ENCODE measurements at regions not wholly inside any gene's neighbourhood (a gene's known extent, or its start where the extent isn't known, plus 50 kb on each side); places are given as distances from the start of the nearest gene placed in this dataset.

DNA sequence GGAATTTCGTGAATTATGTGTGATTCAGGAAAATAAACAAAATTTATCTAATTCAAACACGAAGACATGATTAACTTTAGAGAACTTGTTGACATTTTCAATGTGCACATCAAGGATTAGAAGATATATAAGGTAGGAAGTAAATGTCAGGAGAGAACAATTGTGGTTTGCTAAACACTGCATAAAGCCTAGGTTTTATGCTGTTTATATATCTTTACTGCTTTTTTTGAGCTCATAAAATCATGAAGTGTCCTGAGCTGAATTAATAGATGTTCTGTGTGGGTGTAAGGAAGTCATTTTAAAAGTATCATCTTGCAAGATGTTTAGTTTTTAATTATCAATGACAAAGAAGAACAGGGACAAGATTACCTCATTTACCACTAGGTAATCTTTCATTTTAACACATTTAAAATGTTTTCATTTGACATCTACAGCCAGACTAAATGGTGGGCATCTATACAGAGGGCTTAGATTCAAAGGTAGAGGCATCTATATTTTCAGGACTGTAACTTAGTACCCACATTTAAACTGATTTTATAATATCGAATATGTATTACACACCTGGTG, 382.8 kb downstream of the ADAMTS20 start:
- DNase-seq: no peak

DNA sequence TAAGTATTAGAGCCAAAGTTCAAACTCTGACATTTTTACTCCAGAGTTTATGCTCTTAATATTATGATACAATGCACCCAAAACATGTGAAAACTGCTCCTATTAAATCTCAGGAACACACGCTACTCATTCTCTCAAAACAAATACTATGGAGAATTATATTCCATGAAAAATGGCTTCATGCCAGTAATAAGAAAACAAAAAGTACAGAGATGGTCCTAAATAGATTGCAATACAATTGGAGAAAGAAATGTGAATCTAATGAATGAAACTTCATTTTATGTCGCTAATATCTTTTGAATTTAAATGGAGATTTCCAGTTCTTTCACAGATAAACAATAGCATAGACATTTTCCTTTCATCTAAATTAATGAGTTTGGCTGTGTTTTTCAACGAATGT, 384.3 kb downstream of the ADAMTS20 start:
- DNase-seq: no peak

DNA sequence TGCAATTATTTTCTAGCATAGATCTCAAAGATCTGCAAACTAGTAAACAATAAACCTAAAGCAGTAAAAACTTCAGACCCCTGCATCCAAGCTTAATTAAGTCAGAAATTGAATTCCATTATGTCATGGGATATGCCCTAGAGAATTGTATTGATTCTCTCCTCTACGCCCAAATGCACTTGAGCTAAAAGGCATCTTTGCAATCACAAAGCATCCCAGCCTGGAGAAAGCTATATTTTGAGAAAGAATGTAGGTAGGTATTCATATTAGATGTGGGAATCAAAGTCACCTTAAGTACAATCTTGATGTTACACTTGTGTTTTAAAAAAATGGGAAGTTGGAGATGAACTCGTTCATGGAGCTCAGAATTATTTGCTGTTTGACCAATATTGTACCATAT, 386.7 kb downstream of the ADAMTS20 start:
- no peak for DNase-seq

DNA sequence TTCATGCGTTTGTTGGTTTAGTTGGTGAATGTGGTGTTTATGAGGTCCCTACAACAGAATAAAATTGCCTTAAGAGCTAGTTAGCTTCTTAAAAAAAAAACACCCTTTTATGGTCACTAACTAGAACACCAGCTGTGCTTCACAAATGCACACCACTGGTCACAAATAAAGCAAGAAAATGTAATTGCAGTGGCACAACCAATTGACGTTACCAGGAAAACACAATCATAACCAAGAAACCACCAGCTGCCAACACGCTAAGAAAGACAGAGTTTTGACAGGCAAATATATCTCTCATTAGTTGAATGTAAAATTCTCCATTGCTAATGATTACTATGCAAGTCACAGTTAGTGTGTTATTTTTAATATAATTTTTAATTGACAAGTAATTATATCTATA, 389.9 kb downstream of the ADAMTS20 start:
- DNase-seq: no peak

DNA sequence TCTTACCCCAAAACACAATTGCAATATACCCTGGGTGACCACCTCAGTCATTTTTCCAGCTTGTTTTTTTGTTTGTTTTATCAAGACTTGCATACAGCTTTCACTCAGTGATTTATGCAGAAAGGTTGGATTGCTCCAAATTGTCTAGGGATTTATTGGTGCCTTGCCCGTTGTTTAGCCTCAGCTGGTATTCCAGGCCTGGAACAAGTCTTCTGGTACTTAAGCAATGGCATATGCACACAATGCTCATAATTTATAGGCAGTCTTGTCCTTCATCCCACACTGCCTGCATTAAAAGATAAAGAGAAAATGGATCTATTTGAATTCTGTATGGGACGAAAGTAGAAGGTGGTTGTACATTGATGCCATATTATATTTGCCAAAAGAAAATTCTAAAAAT, 392.5 kb downstream of the ADAMTS20 start:
- no peak for DNase-seq

DNA sequence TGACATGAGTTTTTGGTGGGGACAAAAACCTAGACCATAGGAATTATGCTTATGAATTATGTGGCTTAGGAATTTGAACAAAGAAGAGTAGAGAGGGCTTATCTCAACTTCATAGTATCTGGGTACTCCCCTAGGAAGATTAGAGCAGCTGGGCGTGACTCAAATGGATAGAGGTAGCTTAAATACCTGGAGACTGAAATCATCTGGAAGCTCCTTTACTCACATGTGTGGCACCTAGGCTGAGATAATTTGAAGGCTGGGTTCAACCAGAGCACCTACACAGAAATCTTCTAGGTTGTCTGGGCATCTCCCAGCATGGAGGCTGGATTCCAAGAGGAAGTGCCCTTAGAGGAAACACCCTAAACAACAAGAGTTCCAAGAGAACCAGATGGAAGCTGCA, 393.9 kb downstream of the ADAMTS20 start:
- DNase-seq: no peak

DNA sequence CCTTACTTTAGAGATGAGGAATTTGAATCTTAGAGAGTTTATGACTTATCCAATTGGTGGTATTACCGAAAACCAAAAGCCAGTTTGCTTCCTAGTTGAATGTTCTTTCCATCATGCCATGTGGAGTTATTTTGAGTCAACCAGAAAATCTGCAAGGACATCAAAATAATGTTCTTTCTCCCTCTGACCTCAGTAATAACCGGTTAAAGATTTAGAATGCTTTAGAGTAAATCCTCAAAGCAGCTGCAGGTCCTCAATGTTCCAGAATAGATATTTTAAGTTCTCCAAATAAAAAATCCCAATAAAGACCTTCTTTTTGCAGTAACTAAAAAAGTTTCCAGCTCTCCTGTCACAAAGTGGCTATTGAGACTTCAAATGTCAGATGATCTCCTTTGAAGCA, 396.6 kb downstream of the ADAMTS20 start:
- DNase-seq: no peak

DNA sequence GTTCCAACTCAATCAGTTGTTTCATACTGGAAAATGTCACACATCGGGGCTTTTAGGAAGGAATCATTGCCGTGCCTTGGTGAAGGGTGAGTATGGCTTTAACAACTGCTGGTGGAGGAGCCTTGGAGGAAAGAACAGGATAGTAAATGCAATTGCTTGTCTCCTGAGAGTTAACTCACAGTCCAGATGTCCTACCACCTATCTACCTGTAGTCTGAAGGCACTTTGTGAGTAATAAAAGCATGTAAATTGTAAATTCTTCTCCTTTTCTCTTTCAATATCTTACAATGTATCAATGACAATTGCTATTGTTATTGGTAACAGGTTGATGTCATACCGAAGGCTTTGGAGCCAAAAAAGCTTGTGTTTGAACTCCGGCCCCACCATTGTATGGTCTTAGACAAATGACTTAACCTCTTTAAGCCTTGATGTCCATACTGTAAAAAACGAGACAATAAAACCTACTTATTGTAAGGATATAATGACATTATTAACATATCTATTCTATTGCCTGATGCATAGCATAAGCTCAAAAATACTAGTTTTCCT, 397.4 kb downstream of the ADAMTS20 start:
- DNase-seq: no peak

DNA sequence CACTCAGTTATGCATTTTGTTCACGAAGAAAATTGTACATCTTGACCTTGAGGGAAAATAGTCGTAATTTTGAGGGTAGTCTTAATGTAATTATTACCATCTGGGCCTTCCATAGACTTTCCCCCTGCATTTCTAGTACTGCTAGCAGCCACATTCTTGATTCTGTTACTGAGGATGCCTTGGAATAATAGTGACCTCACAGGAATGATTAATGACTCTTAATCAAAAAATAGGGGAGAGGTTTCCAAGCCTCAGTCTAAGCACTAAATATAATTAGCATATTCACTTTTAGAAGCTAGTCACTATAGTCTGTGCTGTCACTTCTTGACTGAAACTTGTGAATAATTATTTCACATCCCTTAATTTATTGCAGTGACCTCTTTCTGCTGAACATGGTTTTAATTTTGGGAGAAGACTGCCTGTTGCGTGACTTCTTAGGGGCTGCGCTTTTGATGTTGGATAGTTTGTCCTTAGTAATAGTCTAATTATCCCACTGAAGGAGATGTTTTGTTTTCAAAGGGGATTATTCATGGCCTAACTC, 400.5 kb downstream of the ADAMTS20 start:
- no peak for DNase-seq

DNA sequence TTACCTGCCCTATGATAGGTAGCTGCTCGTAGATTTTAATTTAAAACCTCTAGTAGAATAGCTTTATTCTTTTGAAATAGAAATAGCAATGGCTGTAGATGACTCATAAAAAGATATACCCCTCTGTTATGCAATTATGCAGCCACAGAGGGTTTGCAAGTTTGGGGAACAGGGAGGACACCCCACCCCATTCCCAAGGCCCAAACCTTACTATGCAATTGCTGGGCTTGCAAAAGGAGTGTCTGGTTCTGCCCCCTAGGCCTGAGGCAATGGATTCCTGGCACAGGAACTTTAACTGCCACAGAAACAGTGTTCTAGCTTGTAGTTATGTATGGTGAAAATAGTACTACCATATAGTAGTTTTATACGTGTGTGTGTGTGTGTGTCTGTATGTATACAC, 403.3 kb downstream of the ADAMTS20 start:
- DNase-seq: no peak

DNA sequence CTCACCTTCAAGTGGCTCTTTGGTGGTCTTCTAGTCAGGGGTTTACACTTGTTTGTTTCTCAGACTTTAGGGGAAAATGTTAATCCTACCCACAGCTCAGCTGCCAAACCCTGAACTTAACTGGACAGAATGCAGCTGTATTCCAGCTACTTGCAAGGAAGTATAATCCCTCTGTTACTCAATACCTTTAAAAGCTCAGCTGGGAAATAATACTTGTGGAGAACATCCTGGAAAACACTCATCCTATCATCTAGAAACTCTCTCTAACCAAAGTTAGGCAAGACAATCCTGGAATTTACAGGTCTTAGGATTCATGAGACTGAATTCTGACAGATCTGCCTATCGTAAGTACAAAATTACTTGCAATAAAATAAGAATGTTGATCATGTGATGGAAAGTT, 404.1 kb downstream of the ADAMTS20 start:
- no peak for DNase-seq

DNA sequence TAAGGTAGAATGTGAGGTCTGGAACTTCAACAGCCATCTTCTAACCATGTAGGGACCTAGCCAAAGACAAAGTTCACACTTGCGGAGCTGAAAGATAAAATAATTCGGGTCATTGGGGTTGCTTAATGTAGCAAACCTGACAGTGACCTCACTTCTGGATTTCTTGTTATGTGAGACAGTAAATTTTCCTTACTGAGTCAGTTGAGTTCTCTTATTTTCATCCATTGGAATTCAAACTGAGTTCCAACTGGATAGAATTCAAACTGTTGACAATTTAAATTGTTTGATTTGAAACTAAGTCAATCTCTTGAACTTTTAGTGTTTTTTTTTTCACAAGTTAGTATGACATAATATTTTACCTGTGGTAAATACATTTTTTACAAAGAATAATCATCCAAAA, 406.5 kb downstream of the ADAMTS20 start:
- DNase-seq: no peak

DNA sequence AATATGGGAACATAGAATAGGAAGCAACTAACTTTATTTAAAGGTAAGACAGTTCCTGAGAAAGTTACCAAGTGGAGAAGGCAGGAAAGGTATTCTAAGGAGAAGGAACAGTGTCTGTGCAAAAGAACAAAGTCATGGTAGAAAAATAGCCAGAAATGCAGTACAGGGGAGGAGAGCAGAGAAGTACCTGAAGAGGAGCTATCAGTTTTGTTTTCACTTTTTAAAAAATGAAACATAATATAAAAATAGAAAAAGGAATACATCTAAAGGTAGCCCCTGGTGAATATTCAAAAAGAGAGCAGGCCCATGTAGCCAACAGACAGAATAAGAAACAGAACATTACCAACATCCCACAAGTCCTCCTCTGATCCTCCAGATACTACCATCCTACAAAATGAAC, 408.7 kb downstream of the ADAMTS20 start:
- no peak for DNase-seq

DNA sequence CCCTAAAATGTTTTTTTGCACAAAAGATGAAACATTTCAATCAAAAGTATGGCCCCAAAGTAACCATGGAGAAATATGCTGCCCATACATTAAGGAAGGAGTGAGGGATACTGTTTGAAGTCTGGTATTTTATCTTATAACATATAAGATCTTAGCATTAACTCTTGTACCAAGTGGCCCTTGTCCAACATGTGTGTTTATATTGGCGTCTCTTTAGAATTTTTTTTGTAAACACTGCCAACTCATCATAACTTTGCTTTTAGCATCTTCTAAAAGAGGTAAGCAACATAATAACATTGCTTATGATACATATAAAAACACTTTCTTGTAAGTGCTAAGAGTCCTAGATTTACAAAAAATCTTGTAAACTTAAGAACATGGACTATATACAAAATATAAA, 419.7 kb downstream of the ADAMTS20 start:
- no peak for DNase-seq

DNA sequence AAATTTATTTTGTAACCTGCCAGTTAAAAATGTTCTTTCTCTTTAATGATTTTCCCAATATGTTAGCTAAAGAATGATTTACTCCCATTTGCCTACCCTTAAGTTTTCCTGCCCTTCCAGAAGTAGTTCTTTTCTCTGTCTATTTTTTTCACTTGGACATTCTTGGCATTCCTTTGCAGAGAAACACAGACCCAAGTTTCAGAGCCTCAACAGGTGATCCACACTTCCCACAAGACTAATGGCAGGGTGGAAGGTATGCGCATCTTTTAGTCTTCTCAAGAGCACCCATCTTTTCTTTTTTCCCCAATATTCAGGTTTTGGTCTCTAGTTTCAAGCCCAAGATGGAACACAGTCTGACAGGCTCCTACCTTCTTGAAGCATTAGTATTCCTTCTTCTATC, 420.7 kb downstream of the ADAMTS20 start:
- DNase-seq: no peak

DNA sequence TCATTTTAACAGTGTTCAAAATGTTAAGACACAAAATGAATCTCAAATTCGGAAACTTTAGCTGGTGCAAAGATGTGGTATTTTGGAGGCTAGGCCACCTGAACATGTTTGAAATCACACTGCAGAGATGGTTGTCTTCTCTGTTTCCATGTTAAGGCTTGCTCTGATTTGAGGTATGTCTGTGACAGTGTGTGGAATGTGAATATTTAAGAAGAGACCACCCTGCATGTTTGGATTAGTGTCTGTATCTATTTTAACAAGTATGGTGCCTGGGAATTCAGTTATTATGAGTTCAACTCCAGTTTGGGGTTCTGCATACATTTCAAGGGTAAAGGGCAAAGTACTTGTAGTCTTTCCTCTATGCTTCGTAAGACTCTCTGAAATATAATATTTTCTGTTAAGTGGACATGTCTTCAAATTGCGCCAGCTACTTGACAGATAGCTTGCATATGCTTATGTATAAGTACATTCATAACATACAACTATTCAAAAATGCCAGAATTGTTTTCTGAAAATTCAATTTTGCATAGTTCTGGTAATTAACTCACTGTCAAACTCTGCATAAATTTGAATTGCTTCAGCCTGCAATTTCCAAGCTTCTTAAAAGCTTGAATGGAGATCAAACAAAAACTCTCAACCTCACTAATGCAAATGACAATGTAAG, 424.0 kb downstream of the ADAMTS20 start:
- DNase-seq: no peak

DNA sequence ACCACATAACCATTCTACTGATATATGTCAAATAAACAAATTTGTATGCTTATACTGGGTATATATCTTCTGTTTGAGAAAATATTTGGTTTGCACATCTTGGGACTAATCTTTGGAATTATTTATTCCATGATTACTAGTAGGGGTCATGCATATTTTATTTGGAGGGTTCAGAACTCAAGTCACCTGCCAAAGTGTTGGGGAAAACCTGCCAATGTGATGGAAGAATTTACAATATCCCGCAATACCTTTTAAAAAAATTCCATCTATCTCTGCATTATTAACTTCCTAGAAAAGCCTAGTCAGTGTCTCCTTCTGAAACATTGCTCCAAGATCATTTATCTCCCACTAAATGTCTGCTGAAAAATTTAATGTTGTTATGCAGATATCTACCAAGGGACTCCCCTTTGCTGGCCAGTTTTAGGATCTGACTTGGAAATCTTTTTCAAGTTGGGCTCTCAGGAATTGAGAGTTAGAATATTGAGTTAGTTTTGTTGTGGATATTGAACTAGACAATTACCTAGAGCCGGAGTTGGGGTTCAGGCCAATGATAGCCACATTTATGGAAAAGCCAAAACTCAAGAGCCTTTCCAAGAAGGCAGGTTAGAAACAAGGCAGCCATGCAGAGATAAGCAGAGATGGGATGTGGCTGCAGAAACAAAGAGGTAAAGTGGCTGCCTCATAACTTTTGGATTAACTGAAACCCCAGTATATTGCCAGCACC, 425.2 kb downstream of the ADAMTS20 start:
- no peak for DNase-seq

DNA sequence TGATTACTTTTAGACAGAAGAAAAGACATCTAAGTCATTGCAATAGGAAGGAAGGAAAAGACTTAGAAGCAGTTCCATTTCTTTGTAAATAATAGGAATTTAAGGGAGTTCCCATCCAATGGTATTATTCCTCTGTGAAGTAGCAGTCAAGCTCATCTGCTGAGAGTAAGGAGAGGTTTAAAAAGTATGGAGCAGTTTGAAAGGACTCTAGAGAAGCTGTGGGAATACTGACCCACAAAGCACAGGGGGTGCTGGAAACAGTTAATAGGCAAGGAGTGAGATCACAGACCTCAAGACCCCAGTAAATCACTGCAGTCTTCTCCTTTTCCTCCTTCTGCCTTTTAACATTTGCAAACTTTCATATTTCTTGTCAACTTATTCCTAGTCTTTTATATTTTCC, 428.5 kb downstream of the ADAMTS20 start:
- DNase-seq: no peak

DNA sequence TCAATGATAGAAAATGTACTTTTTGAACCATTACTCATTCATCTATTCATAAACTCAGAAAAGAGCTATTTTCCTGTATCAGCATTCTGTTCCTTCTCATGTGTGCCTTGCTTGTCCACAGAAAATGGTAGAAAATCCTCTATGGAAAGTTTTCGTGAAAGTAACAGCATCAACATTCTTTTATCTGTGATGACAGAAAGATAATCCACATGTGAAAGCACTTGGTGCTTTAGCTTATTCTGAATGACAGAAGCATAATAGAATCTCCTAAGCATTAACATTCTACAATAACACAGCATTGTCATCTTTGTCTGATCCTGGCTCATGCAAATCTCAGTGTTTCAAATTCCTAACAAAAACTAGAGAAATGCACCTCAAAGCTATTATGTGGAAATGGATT, 431.9 kb downstream of the ADAMTS20 start:
- DNase-seq: no peak

DNA sequence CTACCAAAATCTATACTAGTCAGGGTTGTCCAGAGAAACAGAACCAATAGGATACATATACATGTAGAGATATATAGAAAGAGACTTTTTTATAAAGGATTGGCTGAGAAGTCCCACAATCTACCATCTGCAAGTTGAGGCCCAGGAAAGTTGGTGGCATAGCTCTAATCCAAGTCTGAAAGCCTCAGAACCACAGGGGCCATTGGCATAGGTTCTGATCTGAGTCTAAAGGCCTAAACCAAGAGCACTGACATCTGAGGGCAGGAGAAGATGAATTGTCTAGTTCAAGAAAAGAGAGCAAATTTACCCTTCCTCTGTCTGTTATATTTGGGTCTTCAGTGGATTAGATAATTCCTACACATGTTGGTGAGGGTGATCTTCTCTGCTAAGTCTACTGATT, 433.1 kb downstream of the ADAMTS20 start:
- no peak for DNase-seq

DNA sequence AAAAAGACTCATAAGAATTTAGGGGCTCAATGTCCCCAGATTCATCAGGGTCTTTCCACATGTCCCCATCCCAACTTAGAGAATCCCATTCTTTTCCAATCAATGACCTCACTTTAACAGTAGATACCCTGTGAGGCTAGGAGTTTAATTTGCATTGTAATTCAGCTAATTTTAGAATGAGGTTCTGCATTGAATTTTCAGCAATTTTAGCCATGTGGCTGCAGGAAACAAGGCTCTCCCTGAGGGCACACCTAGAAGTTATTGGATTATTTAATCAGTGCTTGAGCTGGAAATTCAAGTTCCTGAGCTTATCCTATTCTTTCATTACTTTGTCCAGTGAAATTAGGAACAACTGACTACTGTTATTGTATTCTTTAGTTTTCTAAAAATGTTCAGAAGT, 433.8 kb downstream of the ADAMTS20 start:
- DNase-seq: no peak

DNA sequence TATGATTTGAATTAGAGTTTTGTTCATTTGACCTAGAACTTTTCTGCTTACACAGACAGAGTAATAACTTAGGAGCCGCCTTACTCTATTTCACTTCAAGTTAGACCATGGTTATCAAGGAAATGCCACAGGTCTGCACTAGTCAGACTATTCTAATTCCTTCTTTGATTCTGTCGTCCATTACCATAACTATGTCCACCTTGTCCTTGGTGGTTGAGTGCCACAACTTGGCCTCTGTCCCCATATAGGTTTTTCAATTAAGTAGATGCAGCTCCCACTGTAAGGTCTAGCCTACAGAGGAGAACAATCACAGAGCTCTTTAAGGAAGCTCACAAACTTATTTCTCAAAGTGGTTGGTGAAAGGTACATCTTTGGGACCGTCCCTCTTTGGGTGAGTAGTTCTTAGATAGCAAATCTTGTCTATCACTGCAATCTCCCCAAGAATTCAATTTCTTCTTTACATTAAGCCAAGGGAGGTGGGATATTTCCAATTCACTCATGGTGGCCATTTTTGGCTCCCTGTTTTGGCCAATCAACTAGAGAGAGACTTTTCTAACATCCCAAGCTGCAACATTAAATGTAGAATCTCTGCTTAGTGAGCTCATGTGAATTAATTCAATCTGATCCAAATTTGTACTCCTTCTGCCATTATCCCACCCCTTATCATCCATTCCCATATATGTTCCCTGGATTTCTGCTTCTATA, 434.6 kb downstream of the ADAMTS20 start:
- DNase-seq: no peak

DNA sequence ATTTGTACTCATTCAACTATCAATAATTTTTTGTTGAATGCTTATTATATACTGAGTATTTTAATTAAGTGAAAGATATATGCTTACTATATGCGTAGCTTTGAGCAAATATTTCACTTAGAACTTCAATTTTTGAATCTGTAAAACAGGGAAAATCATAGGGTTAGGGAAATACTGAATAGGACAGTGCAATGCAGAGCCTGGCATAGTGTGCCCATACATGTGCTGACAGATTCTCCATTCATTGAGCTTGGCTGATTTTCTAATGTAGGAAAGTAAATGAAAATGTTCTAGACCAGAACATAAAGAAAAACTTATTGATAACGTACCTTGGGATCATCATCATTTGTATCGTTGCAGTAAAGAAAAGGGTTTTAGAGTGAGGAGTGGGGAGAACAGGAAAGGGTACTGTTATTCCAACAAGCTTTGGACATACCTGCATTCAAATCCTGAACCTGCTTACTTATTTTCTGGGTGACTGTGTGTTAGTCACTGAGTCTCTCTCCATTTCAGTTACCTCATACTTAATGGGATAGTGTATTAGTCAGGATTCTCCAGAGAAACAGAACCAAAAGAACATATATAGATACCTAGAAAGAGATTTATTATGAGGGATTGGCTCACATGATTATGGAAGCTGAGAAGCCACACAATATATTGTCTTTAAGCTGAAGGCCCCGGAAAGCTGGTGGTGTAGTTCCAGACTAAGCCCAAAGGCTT, 436.4 kb downstream of the ADAMTS20 start:
- no peak for DNase-seq

All from hematopoietic multipotent progenitor cell treated with erythropoietin and hydrocortisone succinate and interleukin-3 and kit ligand, for 8 days (in vitro differentiated cells).